Osteocyte (in vitro differentiated cells): ENCODE measurements at regions not wholly inside any gene's neighbourhood (a gene's known extent, or its start where the extent isn't known, plus 50 kb on each side); places are given as distances from the start of the nearest gene placed in this dataset.

Experiments
- DNase-seq: peaks from one replicate; pipeline ENCODE4 v3.0.0; 2021; ENCODE audit warnings: mixed read lengths; ENCODE audit not compliant: unreplicated experiment; ENCODE audit errors: extremely low spot score
- H3K27ac Mint-ChIP-seq: one replicate; pipeline ENCODE4 v1.8.0; 2021; ENCODE audit warnings: mild to moderate bottlenecking, mixed read lengths; ENCODE audit not compliant: unreplicated experiment
- H3K27me3 Mint-ChIP-seq: one replicate; pipeline ENCODE4 v1.8.0; 2021; ENCODE audit warnings: mixed read lengths; ENCODE audit not compliant: unreplicated experiment
- H3K36me3 Mint-ChIP-seq: one replicate; pipeline ENCODE4 v1.8.0; 2021; ENCODE audit warnings: mixed read lengths; ENCODE audit not compliant: unreplicated experiment
- H3K4me1 Mint-ChIP-seq: one replicate; pipeline ENCODE4 v1.8.0; 2021; ENCODE audit warnings: mixed read lengths; ENCODE audit not compliant: unreplicated experiment
- H3K4me3 Mint-ChIP-seq: one replicate; pipeline ENCODE4 v1.8.0; 2021; ENCODE audit warnings: mild to moderate bottlenecking, moderate library complexity, mixed read lengths; ENCODE audit not compliant: unreplicated experiment
- H3K9me3 Mint-ChIP-seq: one replicate; pipeline ENCODE4 v1.8.0; 2021; ENCODE audit warnings: mixed read lengths; ENCODE audit not compliant: unreplicated experiment
- TF ChIP-seq, protein P1 (sequence below): fragments of 200-600 bp; sonication (generic); IDR thresholded peaks from 2 replicates; pipeline ENCODE4 v1.5.0; 2021; ENCODE audit warnings: antibody characterized with exemption, mild to moderate bottlenecking, moderate library complexity

- Mint-ChIP-seq H3K27me3 (peaks cover 14% of the 10 kb centered on the region), H3K4me3 (no peak overlapping the region), H3K27ac (no peak overlapping the region), H3K9me3 (peaks cover 5% of the 10 kb centered on the region), H3K4me1 (no peaks in the 10 kb centered on the region), H3K36me3 (no peaks in the 10 kb centered on the region)
- TF ChIP-seq, protein P1, sequence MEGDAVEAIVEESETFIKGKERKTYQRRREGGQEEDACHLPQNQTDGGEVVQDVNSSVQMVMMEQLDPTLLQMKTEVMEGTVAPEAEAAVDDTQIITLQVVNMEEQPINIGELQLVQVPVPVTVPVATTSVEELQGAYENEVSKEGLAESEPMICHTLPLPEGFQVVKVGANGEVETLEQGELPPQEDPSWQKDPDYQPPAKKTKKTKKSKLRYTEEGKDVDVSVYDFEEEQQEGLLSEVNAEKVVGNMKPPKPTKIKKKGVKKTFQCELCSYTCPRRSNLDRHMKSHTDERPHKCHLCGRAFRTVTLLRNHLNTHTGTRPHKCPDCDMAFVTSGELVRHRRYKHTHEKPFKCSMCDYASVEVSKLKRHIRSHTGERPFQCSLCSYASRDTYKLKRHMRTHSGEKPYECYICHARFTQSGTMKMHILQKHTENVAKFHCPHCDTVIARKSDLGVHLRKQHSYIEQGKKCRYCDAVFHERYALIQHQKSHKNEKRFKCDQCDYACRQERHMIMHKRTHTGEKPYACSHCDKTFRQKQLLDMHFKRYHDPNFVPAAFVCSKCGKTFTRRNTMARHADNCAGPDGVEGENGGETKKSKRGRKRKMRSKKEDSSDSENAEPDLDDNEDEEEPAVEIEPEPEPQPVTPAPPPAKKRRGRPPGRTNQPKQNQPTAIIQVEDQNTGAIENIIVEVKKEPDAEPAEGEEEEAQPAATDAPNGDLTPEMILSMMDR: peak; percentile 39
- DNase-seq: no peak
These were observed 445.4 kb downstream of the BCOR start for GRCh38 chrX:39652336-39652735.

- Mint-ChIP-seq H3K27ac (no peak overlapping the region), H3K4me1 (no peaks in the 10 kb centered on the region), H3K4me3 (no peak overlapping the region), H3K27me3 (peaks cover 14% of the 10 kb centered on the region), H3K9me3 (peaks cover 5% of the 10 kb centered on the region), H3K36me3 (no peaks in the 10 kb centered on the region)
- no peak for DNase-seq
- TF ChIP-seq, protein P1: no peak
These were observed 444.1 kb downstream of the BCOR start for GRCh38 chrX:39653691-39654090.

GRCh38 chrX:39654183-39654925 is 443.4 kb downstream of the BCOR start:
- Mint-ChIP-seq H3K4me3 (no peak overlapping the region), H3K27me3 (peaks cover 14% of the 10 kb centered on the region), H3K4me1 (no peaks in the 10 kb centered on the region), H3K27ac (no peak overlapping the region), H3K36me3 (no peaks in the 10 kb centered on the region), H3K9me3 (peaks cover 5% of the 10 kb centered on the region)
- no peak for DNase-seq
- TF ChIP-seq, protein P1: no peak

DNA sequence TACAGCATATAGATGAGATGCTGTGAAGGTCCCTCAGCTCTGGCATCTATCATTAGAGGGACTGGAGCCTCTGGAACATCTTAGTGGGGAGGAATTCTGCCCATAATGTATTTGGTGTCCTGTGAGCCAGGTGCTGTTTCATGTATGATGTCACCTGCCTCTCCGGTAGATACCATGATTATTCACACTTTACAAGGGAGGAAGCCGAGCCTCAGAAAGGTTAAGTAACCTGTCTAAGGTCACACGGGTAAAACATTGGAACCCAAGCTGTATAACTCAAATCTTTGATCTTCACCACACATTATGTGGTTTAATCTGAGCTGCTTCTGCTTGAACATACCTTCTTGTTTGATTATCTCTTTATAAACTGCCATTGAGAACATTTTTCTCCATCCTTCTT is 442.8 kb downstream of the BCOR start:
- TF ChIP-seq, protein P1: no peak
- no peaks in the 10 kb centered on the region for H3K36me3 Mint-ChIP-seq
- no peak for DNase-seq
- H3K4me3 Mint-ChIP-seq: no peak overlapping the region
- H3K9me3 Mint-ChIP-seq: peaks cover 5% of the 10 kb centered on the region
- H3K27ac Mint-ChIP-seq: no peak overlapping the region
- H3K27me3 Mint-ChIP-seq: peaks cover 14% of the 10 kb centered on the region
- no peaks in the 10 kb centered on the region for H3K4me1 Mint-ChIP-seq

GRCh38 chrX:39661116-39661907 is 436.4 kb downstream of the BCOR start:
- H3K4me1 Mint-ChIP-seq: peaks cover 2% of the 10 kb centered on the region
- no peak overlapping the region for H3K27ac Mint-ChIP-seq
- TF ChIP-seq, protein P1: no peak

More at GRCh38 chrX:39661116-39661907, 436.4 kb downstream of the BCOR start:
- H3K4me3 Mint-ChIP-seq: no peak overlapping the region
- H3K27me3 Mint-ChIP-seq: no peaks in the 10 kb centered on the region
- no peak for DNase-seq
- no peaks in the 10 kb centered on the region for H3K36me3 Mint-ChIP-seq
- H3K9me3 Mint-ChIP-seq: peaks cover 14% of the 10 kb centered on the region
